GM12878 (cell line): ENCODE measurements at regions not wholly inside any gene's neighbourhood (a gene's known extent, or its start where the extent isn't known, plus 50 kb on each side); places are given as distances from the start of the nearest gene placed in this dataset.
"Not testable (repeated sequence)": the region's sequence is repeated elsewhere in the genome, so short reads cannot be mapped to it uniquely, and the experiment has no call there.

ENCODE experiments used
- EGR1 ChIP-seq, 2 experiments: IDR thresholded peaks; 1 replicate in 1 of 2; 2 replicates in 1 of 2; pipeline ENCODE4 v1.6.1; 2011 to 2012; ENCODE audit warnings: low read depth in 2 of 2, low read length in 2 of 2, borderline replicate concordance in 1 of 2, mild to moderate bottlenecking in 1 of 2, moderate library complexity in 1 of 2
- EP300 ChIP-seq, 2 experiments: fragments of 150-350 bp in 1 of 2; IDR thresholded peaks; 2 replicates each; pipeline ENCODE4 v1.6.1; 2011 to 2012; ENCODE audit warnings: low read depth in 2 of 2, low read length in 2 of 2, borderline replicate concordance in 1 of 2, improper control_type of control experiment in 1 of 2, inconsistent platforms in 1 of 2; ENCODE audit not compliant: control insufficient read depth in 1 of 2
- FOS ChIP-seq: IDR thresholded peaks from 3 replicates; pipeline ENCODE4 v1.6.1; 2011; ENCODE audit warnings: borderline replicate concordance; ENCODE audit not compliant: insufficient read length; ENCODE audit errors: extremely low read depth
- FOXK2 ChIP-seq: fragments of 450-650 bp; IDR thresholded peaks from 2 replicates; pipeline ENCODE4 v1.6.1; 2017; ENCODE audit warnings: mild to moderate bottlenecking, moderate library complexity
- KAT2A ChIP-seq: conservative IDR thresholded peaks from 2 replicates; pipeline ENCODE4 v1.6.1; 2011; ENCODE audit warnings: low read depth, low read length; ENCODE audit not compliant: control insufficient read depth
- NFYB ChIP-seq: IDR thresholded peaks from 2 replicates; pipeline ENCODE4 v1.6.1; 2011; ENCODE audit warnings: low read depth, mild to moderate bottlenecking, low read length, improper control_type of control experiment, moderate library complexity; ENCODE audit not compliant: insufficient read depth
- POLR2A ChIP-seq: IDR thresholded peaks from 2 replicates; pipeline ENCODE4 v1.6.1; 2011; ENCODE audit warnings: low read depth, mild to moderate bottlenecking, low read length
- TF ChIP-seq, protein P1 (sequence below), 3 experiments: IDR thresholded peaks in 2 of 3; conservative IDR thresholded peaks in 1 of 3; 2 replicates each; pipeline ENCODE4 v1.5.1; 2011; ENCODE audit warnings: low read depth in 3 of 3, low read length in 3 of 3, mild to moderate bottlenecking in 3 of 3, control low read depth in 2 of 3, moderate library complexity in 2 of 3, inconsistent platforms in 1 of 3, mixed read lengths in 1 of 3; ENCODE audit not compliant: control insufficient read depth in 2 of 3, insufficient read depth in 1 of 3; ENCODE audit errors: extremely low read depth in 1 of 3
- TF ChIP-seq, protein P2 (sequence below): IDR thresholded peaks from 2 replicates; pipeline ENCODE4 v1.6.1; 2012; ENCODE audit warnings: low read depth, low read length, improper control_type of control experiment
- TF ChIP-seq, protein P3 (sequence below): IDR thresholded peaks from 2 replicates; pipeline ENCODE4 v1.6.1; 2012; ENCODE audit warnings: low read depth, low read length, improper control_type of control experiment

DNA sequence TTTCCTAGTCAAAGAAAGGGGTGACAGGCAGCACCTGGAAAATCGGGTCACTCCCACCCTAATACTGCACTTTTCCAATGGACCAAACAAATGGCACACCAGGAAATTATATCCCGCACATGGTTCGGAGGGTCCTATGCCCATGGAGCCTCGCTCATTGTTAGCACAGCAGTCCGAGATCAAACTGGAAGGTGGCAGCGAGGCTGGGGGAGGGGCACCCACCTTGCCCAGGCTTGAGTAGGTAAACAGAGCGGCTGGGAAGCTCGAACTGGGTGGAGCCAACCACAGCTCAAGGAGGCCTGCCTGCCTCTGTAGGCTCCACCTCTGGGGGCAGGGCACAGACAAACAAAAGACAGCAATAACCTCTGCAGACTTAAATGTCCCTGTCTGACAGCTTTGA is 539.2 kb upstream of the ST8SIA4 start:
- TF ChIP-seq FOS; FOXK2; EGR1 (IDR thresholded peaks at IDR 0.05; ENCODE audit: borderline replicate concordance in 1 of 2, low read depth in 2 of 2, low read length in 2 of 2); NFYB; POLR2A; KAT2A; EP300 (IDR thresholded peaks at IDR 0.05; ENCODE audit: borderline replicate concordance in 1 of 2, control insufficient read depth in 1 of 2, low read depth in 2 of 2, low read length in 2 of 2): not testable (repeated sequence)
- TF ChIP-seq, protein P1, sequence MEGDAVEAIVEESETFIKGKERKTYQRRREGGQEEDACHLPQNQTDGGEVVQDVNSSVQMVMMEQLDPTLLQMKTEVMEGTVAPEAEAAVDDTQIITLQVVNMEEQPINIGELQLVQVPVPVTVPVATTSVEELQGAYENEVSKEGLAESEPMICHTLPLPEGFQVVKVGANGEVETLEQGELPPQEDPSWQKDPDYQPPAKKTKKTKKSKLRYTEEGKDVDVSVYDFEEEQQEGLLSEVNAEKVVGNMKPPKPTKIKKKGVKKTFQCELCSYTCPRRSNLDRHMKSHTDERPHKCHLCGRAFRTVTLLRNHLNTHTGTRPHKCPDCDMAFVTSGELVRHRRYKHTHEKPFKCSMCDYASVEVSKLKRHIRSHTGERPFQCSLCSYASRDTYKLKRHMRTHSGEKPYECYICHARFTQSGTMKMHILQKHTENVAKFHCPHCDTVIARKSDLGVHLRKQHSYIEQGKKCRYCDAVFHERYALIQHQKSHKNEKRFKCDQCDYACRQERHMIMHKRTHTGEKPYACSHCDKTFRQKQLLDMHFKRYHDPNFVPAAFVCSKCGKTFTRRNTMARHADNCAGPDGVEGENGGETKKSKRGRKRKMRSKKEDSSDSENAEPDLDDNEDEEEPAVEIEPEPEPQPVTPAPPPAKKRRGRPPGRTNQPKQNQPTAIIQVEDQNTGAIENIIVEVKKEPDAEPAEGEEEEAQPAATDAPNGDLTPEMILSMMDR (IDR thresholded peaks at IDR 0.05 in 2 of 3, conservative IDR thresholded peaks at IDR 0.05 in 1 of 3; ENCODE audit: control insufficient read depth in 2 of 3, extremely low read depth in 1 of 3, insufficient read depth in 1 of 3, low read depth in 3 of 3, low read length in 3 of 3): not testable (repeated sequence)
- TF ChIP-seq, protein P2, sequence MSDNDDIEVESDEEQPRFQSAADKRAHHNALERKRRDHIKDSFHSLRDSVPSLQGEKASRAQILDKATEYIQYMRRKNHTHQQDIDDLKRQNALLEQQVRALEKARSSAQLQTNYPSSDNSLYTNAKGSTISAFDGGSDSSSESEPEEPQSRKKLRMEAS: not testable (repeated sequence)
- TF ChIP-seq, protein P3, sequence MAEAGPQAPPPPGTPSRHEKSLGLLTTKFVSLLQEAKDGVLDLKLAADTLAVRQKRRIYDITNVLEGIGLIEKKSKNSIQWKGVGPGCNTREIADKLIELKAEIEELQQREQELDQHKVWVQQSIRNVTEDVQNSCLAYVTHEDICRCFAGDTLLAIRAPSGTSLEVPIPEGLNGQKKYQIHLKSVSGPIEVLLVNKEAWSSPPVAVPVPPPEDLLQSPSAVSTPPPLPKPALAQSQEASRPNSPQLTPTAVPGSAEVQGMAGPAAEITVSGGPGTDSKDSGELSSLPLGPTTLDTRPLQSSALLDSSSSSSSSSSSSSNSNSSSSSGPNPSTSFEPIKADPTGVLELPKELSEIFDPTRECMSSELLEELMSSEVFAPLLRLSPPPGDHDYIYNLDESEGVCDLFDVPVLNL: not testable (repeated sequence)
